MM.1S (cell line): ENCODE measurements at regions not wholly inside any gene's neighbourhood (a gene's known extent, or its start where the extent isn't known, plus 50 kb on each side); places are given as distances from the start of the nearest gene placed in this dataset.

ENCODE experiments used
- EZH2 ChIP-seq: fragments of 300-600 bp; sonication (generic); optimal IDR thresholded peaks from 2 replicates; pipeline ENCODE3; 2017; ENCODE audit warnings: low read depth, mild to moderate bottlenecking, antibody characterized with exemption, low read length, mixed read lengths
- TF ChIP-seq, protein P1 (sequence below): fragments of 300-600 bp; sonication (generic); IDR thresholded peaks from 2 replicates; pipeline ENCODE4 v1.5.1; 2016; ENCODE audit warnings: antibody characterized with exemption, low read length, mixed read lengths

DNA sequence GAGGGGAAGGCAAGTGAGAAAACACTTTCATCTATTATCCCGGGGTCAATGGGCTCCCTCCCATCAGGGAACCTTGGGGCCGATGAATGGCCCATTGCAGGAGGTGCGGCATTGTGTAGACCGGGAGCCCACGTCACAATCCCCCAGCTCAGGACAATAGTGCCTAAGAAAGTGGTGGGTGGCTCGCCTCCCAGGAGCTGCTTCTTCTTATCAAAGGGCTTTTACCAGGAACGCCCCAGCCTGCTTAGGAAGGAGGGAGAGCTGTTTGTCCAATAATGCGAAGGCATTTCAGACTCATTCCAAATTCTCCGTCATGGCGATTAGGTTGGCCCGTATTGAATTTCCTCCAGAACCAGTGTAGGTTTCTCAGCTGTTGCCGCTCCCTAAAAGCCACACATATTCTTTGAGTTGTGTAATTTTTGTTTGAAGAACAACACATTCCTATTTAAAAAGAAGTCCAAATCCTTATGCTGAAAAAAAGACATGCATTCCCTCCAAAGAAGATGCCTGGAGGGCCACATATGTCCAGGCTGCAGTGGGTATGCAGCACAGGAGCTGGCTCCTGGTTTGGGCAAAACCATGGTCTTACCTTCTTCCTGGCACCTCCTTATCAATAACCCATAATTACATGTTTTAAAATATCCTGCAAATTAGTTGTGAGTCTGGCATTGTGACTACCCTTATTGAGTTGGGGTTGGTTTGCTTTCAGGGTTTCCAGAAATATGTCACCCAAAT lies 264.7 kb downstream of the MYCN start:
- TF ChIP-seq, protein P1, sequence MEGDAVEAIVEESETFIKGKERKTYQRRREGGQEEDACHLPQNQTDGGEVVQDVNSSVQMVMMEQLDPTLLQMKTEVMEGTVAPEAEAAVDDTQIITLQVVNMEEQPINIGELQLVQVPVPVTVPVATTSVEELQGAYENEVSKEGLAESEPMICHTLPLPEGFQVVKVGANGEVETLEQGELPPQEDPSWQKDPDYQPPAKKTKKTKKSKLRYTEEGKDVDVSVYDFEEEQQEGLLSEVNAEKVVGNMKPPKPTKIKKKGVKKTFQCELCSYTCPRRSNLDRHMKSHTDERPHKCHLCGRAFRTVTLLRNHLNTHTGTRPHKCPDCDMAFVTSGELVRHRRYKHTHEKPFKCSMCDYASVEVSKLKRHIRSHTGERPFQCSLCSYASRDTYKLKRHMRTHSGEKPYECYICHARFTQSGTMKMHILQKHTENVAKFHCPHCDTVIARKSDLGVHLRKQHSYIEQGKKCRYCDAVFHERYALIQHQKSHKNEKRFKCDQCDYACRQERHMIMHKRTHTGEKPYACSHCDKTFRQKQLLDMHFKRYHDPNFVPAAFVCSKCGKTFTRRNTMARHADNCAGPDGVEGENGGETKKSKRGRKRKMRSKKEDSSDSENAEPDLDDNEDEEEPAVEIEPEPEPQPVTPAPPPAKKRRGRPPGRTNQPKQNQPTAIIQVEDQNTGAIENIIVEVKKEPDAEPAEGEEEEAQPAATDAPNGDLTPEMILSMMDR, result no peak
- no peak for TF ChIP-seq EZH2
